Cardiac septum (tissue), 1 donor: ENCODE measurements at regions not wholly inside any gene's neighbourhood (a gene's known extent, or its start where the extent isn't known, plus 50 kb on each side); places are given as distances from the start of the nearest gene placed in this dataset.
"Not testable (repeated sequence)": the region's sequence is repeated elsewhere in the genome, so short reads cannot be mapped to it uniquely, and the experiment has no call there.

Source experiments
- DNase-seq: peaks from one replicate; pipeline ENCODE4 v3.0.0-alpha.2; 2020; ENCODE audit warnings: low spot score
- intact Hi-C: fragments of 100-400 bp; cut with DNase I; formaldehyde crosslinking; loops from one replicate; pipeline ENCODE4 v1.14.0; 2022
- donor health status: DM: no; HTN: no; CAD: no.

DNA sequence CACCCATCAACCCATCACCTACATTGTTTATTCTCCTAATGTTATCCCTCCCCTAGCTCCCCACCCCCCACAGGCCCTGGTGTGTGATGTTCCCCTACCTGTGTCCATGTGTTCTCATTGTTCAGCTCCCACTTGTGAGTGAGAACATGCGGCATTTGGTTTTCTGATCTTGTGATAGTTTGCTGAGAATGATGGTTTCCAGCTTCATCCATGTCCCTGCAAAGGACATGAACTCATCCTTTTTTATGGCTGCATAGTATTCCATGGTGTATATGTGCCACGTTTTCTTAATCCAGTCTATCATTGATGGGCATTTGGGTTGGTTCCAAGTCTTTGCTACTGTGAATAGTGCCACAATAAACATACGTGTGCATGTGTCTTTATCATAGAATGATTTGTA is 118.1 kb upstream of the IER5L start:
- intact Hi-C loops, DNase-seq: not testable (repeated sequence)

DNA sequence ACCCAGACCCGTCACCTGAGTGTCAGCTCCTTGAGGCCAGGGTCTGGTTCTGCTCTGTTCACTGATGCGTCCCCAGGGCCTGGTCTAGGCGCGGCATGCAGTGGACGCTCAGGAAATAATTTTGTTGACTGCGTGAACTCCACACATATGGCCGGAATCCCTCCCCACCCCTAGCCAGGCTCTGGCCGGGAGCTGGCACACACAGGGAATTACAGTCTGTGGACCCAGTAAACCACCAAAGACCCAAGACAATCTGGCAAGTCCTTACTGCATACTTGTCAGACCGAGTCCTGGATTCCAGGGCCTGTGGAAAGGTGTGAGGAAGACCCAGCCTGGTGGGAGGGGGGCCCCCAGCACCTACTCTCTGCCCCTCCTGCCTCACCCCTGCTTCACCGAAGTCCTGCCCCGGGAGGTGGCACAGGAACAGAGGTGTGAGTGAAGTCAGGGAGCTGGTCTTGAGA is 113.0 kb upstream of the IER5L start:
- intact Hi-C loops, result no loop called here
- DNase-seq, result peak; percentile 51

DNA sequence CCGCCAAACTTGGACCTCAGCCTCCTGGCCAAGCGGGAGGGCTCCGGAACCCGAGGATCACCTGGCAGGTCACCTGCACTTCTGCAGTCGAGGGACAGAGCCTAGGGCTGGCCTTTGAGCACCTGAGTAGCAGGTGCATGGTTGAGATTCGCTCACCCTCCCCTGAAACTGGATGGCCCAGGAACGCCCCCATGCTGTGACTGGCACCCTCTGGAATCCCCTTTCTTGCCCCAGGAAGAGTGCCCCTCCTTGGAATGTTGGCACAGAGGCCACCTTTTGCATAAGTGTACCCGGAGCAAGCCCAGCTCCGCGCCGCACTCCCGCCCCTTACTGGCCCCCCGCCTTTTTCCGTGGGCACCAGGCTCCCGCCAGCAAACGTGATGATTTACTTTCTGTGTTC is 112.5 kb upstream of the IER5L start:
- intact Hi-C loops, result no loop called here

DNA sequence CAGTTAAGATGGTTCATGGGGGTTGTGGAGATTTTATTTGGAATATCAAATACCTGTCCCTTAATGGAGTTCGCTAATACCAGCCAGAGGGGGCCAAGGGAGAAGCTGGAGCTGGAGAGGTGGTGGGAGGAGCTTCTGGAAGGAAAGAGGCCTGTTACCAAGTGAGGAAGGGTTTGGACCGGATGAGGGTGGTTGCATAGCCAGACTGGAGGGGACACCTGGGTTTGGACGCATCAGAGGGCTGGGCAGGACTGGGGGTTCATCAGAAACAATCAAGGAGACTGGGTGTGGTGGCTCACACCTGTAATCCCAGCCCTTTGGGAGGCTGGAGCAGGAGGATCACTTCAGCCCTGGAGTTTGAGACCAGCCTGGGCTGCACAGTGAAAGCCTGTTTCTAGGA is 111.8 kb upstream of the IER5L start:
- intact Hi-C loops, result no loop called here
- DNase-seq, result peak; percentile 29

More for the DNA sequence above, 112.5 kb upstream of the IER5L start:
- DNase-seq, result peak; percentile 44

DNA sequence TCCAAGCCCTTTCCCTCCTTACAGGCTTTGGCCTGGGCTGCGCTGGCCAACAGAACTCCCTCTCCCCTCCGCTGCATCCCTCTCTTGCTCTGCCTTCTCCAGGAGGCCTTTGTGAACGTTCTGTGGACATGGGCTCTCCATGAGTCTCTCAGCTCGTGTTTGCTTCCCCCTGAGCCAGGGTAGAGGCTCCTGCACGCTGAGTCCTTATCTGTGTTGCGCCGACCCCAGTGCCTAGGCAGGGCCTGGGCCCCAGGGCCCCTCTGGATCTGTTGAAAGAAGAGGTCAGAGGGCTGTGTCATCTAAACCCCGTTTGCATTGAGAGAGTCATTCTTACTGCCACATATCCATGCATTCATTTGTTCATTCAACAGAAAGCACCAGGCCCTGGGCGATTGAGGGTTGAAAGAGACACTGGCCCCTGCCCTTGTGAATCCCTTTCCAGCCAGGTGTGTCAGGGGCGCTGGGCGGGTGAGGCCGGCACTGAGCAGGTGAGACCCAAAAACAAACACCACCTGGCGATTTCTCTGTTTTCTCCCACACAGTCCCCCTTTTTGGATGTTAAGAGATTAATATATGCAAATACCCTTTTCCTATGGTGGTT is 111.2 kb upstream of the IER5L start:
- DNase-seq, result peak; percentile 38
- intact Hi-C loops, result no loop called here

DNA sequence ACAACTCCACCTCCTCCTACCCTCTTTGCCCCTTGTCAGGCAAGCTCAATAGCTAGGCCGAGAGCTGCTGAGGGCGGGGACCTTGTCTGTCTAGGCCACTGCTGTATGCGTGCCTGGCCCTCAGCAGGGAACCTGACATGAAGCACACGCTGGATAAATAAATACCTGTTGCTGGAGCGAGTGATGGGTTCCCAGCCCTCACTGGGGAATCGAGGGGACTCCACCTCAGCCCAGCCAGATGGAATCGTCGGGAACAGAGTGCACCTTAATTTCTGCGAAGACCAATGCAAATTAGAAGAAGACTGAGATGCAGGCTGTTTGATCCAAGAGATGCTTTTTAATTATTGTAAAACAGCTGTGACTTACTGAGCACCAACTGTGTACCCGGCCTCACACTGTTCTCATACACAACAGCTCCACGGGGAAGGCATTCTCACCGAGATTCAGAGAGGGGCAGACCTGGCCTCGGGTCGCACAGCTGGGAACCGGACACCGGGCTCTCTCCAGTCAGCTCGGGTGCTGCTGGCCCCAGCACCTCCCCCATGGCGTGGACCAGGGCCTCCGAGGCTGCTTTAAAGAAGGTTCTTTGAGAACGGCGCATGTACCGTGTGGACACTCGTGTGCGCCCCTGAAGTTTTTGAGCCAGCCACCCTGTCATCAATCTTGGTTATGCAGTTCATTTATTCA is 109.7 kb upstream of the IER5L start:
- intact Hi-C loops, result no loop called here
- peak; percentile 49 for DNase-seq

DNA sequence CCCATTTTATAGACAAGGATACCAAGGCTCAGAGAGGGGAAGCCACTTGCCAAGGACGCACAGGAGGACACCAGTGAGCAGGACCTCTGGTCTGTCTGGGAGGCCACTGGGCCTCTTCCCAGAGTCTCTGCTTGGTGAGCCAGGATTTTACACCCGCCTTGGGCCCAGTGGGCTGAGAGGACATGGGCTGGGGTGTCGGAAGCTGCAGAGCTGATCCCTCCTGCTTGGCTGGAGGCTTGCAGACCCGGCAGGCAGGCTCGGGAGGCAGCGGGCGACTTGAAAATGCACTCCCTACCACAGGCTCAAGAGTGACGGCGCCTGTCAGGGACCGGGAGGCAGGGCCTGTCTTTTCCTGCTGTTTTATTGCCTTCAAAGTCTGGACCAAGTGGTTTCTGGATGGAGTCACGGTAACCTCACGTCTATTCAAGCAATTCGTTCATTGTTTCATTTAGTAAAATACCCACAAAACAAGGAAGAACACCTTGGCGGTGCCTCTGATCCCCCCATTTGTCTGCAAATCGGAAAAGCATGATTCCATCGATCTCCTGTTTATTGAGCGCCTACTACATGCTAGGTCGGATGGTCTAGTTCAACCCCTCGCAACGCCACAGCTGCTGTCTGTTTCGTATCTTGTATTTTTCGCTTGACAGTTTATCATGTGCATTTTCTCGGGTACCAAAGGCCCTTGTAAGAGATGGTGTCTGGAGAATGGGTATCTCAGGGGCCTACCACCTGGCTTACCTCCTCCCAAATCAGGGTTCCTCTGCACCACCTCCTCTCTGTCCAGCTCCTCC is 108.1 kb upstream of the IER5L start:
- peak; percentile 64 for DNase-seq
- intact Hi-C loops, result no loop called here

DNA sequence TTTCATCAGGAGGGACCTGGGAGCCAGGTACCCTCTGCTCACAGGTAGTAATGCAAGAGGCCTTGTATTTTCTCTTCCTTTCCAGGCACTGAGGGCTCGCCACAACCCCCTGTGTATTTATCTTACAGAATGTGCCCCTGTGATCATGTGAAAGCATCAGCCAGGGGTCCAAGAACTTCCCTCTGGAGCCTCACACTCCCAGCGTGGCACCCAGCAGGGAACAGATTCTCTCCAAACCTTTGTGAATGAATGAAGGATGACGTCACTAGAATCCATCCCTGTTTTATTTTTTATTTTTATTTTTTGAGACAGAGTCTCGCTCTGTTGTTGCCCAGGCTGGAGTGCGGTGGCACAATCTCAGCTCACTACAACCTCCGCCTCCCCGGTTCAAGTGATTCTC is 107.3 kb upstream of the IER5L start:
- intact Hi-C loops, result no loop called here
- peak; percentile 20 for DNase-seq

DNA sequence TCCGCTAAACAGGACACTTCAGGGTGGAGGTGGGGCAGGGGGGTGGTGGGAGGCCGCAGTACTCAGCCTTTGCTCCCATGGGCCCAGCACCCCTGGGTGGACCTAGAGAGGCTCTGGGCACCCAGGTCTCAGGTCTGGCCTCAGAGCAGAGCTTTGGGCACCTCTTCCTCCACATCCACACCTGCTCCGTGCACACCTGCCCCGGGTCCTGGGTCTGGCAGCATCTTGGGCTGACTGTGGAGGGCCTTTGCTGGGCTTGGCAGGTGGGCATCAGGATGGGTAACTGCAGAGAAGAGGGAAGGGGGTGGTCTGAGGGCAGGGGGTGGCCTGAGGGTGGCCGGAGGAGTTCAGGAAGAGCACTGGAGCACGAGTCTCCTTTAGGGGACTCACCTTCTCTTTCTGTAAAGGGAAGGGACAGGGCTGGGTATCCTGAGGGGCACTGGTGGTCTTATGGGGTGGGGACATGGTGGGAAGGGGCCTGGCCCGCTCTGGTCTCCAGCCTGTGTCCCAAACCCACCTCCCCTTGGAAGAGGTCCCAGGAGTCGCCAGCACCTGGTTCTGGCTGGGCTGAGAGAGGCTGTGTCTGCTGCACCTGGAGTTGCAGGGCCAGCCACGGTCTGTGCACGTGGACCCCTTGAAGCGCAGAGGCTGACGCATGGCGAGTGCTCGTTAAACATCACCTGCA is 106.7 kb upstream of the IER5L start:
- DNase-seq, result peak; percentile 38
- intact Hi-C loops, result no loop called here

DNA sequence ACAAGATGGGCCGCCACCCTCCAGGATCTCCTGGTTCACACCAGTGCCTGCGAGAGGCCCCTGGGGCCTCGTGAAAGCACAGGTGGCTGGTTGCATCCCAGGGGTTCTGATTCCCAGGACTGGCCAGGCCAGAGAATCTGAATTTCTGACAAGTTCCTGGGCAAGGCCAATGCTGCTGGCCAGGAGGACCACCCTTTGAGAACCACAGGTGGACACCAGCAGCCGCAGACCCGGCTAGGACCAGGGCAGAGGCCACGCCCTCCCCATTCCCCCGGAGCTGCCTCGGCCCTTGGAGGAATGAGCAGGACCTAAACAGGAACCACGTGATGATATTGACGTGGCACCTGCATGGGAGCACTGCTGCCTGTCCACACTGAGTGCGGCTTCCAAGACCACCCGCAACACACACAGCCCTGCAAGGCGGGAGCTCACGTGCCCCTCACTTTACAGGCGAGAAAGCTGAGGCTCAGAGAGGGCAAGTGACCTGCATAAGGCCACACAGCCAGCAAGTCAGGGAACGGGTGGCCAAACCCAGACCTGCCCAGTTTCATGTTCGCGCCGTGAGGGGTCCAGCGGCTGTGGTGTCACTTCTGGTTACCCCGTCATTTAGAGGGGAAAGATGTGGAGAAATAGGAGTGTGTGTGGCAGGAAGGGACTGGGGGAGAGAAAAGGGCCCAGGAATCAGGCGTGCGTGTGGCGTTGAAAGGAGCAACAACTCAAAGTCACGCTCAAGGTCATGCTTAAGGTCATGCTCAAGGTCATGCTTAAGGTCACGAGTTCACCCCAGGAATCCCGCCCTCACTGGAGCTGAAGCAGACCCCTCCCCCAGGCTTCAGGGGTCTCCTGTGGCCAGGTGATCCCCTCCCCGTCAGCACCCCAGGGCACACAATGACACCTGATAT is 105.9 kb upstream of the IER5L start:
- DNase-seq, result peak; percentile 70

DNA sequence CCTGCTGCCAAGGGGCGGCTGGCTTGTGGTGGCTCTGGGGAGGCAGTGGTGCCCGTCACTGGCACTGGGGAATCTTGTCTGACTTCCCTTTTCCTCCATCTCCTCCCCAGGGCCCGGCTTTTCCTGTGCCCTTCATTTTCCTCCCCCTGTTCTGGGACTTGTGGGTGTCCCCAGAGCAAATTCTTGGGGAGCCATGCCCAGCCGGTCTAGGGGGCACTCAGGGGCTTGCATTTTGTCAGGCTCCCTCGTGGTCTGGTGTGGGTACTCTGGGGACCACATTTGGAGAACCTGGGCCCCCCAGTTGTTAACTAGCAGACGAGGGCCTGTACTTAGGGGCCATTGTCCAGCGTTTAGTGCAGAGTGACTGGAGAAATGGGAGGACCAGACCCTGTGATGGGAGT is 105.2 kb upstream of the IER5L start:
- peak; percentile 70 for DNase-seq
- intact Hi-C loops, result no loop called here

More for the DNA sequence above, 105.9 kb upstream of the IER5L start:
- intact Hi-C loops, result no loop called here

DNA sequence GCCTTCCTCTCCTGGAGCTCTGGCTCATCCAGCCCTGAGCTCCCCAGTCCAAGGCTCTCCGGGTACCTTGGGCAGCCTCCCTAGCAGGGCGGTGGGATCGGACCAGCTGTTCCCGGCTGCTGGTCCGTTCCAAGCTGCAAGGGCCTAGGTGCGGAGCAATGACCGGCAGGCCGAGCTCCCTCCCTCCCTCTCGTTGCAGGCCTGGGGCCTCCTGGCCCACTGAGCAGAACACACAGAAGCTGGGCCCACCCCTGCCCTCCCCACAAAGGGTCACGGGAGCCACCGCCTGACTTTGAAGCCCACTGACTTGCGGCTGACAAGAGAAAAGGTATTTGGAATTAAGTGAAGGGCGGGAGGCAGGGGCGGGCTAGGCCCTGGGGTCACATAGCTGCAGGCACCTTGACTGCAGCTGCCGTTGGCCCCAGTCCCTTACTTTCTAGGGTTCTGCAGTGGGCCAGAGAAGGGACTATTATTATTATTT is 104.7 kb upstream of the IER5L start:
- intact Hi-C loops, result no loop called here
- peak; percentile 74 for DNase-seq

DNA sequence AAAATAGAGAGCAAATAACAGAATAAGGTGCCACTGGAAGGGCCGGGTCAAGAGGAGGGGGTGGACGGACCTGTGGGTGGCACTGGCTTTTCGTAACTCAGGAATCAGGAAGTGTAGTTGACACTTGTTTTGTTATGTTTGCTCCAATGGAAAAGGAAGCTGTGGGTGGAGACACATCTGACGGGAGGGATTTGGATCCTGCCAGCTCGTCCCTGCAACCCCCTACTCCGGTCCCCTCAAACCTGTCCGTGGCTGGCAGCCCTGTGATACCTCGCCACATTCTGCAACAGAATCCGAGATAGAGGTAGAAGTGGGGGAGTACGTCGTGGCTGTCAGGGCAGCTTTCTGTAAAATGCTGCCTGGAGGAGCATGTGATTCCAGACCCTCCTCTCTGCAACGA is 104.2 kb upstream of the IER5L start:
- intact Hi-C loops, result no loop called here
- DNase-seq, result peak; percentile 56

DNA sequence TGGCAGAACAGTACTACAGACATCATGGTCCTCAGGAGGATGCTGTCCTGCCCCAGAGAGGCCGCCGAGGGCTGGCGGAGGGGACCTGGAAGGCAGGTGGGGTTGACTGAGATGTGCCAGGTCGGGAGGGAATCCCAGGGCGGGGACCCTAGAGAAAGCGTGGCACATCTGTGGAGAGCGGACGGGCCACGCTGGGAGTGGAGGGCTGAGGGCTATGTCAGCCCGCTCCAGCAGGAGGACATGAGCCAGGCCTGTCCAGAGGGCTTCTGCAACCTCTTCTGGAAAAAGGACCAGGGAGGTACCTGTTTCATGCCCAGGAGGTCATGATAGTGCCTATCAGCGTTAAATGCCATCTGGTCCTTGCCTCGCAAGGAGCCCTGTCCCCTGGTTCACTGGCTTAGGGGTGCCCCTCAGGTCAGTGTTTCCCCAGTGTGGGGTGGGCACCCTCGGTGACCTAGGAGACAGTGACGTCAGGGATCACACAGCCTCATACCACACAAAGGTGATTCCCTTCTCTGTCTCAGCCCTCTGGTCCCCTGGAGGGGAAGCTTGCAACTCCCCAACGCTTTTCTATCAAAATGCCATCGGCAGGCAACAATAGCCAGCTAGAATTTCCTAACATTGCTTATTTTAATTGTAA is 103.6 kb upstream of the IER5L start:
- intact Hi-C loops, result no loop called here
- DNase-seq, result peak; percentile 31

DNA sequence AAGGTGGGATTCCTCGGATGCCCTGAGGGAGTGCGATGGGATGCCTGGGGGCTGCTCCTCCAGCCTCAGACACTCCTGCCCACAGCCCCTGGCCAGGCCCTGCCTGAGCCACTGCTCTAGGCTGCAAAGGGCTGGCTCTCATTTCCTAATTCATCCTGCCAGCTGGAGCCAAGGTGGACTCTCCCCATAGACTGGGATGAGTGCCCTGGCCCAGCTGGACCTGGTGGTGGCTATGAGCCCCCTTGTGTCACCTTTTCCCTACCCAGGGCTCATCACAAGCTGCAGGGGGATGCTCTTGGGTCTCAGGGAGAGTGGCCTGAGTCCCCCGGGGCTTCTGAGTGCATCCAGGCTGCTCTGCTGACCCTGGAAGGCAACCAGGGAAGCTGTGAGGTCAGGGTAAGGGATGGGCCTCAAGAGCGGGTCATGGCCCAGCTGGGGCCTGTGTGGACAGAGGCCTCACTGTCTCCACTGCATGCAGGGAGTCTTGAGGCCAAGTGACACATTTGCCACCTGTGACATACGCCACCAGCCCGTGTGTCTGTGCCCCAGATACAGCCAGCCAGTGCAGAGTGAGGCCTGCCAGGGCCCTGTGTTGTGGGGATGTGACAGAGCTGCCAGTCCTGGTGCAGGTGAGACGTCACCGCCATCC is 102.7 kb upstream of the IER5L start:
- intact Hi-C loops, result no loop called here
- peak; percentile 61 for DNase-seq

DNA sequence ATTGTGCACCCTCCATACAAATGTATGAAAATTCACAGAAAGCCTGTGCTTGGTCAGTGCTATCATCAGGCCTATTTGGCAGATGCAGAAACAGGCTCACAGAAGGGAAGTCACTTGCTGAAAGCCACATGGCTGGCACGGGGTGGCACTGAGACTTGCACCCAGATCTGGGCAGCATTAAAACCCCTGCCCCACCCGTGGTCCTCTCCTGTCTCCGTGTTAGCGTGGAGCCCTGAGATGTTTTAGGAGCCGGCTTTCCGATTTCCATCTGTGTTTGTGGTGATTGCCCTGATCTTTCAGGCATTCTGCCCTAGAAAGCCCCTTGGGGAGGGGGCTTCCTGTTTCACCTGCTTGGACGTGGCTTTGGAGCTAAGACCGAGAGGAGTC is 102.2 kb upstream of the IER5L start:
- no peak for DNase-seq
- intact Hi-C loops, result no loop called here

DNA sequence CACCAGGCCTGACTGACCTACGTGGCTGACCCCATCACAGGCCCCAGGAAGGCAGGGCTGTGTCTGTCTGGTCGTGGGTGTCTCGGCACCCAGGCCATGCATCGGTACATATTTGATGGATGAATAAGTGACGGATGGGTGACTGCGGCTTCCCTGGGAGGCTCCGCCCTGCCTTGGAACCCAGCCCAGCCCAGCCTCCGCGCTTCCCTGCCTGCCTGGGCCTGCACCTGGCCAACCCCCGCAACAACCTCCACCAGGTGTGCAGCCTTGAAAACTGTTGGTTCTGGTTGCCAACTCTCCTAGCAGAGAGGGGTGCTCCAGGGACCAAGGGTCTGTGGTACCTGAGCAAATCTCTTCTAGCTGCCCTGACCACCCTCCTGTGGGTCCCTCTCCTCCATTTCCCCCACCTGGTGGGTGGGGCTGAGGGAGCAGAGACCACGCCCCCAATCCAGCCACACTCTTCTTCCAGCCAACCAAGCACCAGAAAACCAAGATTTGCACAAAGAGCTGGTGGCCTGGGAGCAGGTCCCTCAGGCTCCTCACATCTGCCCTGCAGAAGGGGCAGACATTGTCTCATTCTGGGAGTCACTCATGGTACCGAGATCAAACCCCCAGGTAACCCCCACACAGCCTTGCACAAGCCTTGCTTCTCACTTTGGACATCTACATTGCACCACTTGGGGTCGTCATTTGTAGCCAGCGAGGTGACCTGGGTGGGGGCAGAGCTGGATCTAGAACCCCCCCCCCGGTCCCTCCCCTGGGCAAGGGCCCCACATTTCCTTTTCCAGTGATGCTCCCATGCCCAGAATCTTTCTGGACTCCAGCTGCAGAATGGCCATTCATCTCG is 100.6 kb upstream of the IER5L start:
- DNase-seq, result peak; percentile 50
- intact Hi-C loops, result no loop called here
